ENCODE measurements at regions not wholly inside any gene's neighbourhood (a gene's known extent, or its start where the extent isn't known, plus 50 kb on each side); places are given as distances from the start of the nearest gene placed in this dataset.
"Not testable (repeated sequence)": the region's sequence is repeated elsewhere in the genome, so short reads cannot be mapped to it uniquely, and the experiment has no call there.

- CTCF ChIA-PET: no interaction called here
- POLR2A ChIA-PET: no interaction called here
- no peak for DNase-seq (ENCODE audit: extremely low spot score)
- no peak for TF ChIP-seq CTCF (IDR thresholded peaks at IDR 0.05; ENCODE audit: control extremely low read depth, extremely low read depth, low read depth, missing control alignments)
These were observed 118.9 kb downstream of the CEP44 start for GRCh38 chr4:174402470-174403176.

DNA sequence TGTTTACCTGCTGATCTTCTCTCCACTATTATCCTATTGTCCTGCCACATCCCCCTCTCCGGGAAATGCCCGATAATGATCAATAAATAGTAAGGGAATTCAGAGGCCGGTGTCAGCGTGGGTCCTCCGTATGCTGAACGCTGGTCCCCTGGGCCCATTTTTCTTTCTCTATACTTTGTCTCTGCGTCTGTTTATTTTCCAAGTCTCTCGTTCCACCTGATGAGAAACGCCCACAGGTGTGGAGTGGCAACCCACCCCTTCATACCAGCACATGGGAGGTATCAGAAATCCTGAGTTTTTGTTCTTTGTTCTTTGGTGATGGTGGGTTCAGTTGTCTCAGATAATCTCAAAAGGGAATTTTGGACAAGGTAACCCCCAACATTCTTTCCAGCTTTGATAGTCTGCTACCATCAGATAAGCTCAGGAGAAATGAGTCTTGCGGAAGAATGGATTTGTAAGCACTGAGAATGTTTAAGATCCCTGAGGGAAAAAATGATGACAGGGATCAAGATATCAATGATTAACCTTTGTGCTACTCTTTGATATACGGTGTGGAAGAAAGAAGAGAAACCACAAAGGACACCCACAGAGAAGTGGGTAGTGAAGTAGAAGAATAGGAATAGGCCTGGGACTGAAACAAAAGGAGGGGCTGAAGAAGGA lies 117.9 kb downstream of the CEP44 start:
- POLR2A ChIA-PET: no interaction called here
- no peak for DNase-seq (ENCODE audit: extremely low spot score)
- no peak for TF ChIP-seq CTCF (IDR thresholded peaks at IDR 0.05; ENCODE audit: control extremely low read depth, extremely low read depth, low read depth, missing control alignments)
- CTCF ChIA-PET: no interaction called here

DNA sequence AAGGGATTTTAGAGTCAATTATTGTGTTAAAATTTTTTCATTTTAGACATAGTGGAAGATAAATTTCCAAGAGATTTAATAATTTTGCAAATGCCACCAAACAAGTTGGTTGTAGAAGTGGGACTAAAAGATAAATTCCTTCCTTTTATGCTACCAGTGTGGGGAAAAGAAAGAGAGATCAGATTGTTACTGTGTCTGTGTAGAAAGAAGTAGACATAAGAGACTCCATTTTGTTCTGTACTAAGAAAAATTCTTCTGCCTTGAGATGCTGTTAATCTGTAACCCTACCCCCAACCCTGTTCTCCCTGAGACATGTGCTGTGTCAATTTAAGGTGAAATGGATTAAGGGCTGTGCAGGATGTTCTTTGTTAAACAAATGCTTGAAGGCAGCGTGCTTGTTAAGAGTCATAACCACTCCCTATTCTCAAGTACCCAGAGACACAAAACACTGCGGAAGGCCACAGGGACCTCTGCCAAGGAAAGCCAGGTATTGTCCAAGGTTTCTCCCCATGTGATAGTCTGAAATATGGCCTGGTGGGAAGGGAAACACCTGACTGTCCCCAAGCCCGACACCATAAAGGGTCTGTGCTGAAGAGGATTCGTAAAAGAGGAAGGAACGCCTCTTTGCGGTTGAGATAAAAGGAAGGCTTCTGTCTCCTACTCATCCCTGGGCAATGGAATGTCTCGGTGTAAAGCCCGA lies 117.0 kb downstream of the CEP44 start:
- DNase-seq (ENCODE audit: extremely low spot score); CTCF ChIA-PET; POLR2A ChIA-PET: not testable (repeated sequence)

DNA sequence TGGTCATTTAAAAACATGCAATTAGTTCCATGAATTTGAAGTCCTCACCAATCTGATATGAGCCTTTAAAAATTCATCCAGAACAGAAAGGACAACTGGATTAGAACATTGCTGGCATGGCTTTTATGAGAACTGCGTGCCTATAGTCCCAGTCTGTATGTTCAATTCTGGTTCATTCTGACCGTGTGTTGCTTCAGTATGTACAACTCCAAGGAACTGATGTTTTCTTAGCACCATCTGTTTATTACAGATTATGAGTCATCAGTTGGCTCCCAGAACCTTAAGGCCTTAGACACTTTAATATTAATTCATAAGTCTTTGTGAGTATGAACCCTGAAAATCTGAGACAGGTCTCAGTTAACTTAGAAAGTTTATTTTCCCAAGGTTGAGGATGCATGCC lies 115.0 kb downstream of the CEP44 start:
- POLR2A ChIA-PET: no interaction called here
- DNase-seq (ENCODE audit: extremely low spot score): no peak
- no peak for TF ChIP-seq CTCF (IDR thresholded peaks at IDR 0.05; ENCODE audit: control extremely low read depth, extremely low read depth, low read depth, missing control alignments)
- CTCF ChIA-PET: no interaction called here

DNA sequence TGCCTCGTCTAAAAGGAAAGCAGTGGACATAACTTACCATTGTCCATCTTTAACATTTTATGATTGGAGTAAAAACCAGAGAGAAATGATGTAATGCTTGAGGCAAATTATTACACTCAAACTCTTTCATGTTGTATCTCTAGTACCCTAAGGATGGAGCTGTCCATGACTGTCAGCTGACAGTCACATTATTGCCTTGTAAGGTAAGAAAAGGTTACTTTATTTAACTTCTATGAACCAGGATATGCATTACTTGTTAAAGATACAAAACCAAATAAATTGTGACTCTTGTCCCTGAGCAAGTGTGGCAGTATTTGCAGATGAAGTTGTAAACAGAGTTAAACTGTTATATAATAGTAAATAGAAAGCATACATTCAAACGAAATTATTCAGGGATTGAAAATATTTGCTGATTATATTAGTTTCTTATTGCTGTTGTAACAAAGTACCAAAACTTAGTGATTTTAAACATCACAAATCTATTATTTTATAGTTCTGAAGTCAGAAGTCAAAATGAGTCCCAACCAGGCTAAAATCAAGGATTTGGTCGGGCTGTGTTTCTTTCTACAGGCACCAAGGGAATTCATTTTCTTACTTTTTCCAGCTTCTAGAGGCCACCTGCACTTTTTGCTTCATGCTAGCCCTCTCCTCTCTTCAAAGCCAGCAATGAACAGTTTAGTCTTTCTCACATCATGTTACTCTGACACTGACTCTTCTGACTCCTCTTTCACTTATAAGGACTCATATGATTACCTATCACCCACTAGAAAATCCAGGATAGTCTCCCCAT lies 113.8 kb downstream of the CEP44 start:
- ChIA-PET CTCF (interaction anchor here (1.9 kb wide), 1 partner anchor 27 kb away, joined by 4 read pairs; no protein-coding TSS in a partner anchor), POLR2A (no interaction called here)
- no peak for DNase-seq (ENCODE audit: extremely low spot score)
- TF ChIP-seq CTCF (IDR thresholded peaks at IDR 0.05; ENCODE audit: control extremely low read depth, extremely low read depth, low read depth, missing control alignments): no peak

GRCh38 chr4:174396599-174397110 lies 112.9 kb downstream of the CEP44 start:
- POLR2A ChIA-PET: no interaction called here
- no peak for DNase-seq (ENCODE audit: extremely low spot score)
- CTCF ChIA-PET: interaction anchor here (1.9 kb wide), 1 partner anchor 26 kb away, joined by 4 read pairs; no protein-coding TSS in a partner anchor
- TF ChIP-seq CTCF (IDR thresholded peaks at IDR 0.05; ENCODE audit: control extremely low read depth, extremely low read depth, low read depth, missing control alignments): no peak

Data from GM10248 (cell line).